KMS-11 (cell line): ENCODE measurements at regions not wholly inside any gene's neighbourhood (a gene's known extent, or its start where the extent isn't known, plus 50 kb on each side); places are given as distances from the start of the nearest gene placed in this dataset.
"Not testable (repeated sequence)": the region's sequence is repeated elsewhere in the genome, so short reads cannot be mapped to it uniquely, and the experiment has no call there.

Source experiments
- H2AFZ ChIP-seq: fragments of 200-600 bp; sonication (generic); 2 replicates; pipeline ENCODE4 v1.6.1; 2016; ENCODE audit warnings: antibody characterized with exemption, mixed run types, low read depth
- H3K27ac ChIP-seq: fragments of 200-600 bp; sonication (generic); 2 replicates; pipeline ENCODE4 v1.6.1; 2016; ENCODE audit warnings: mild to moderate bottlenecking, mixed run types
- H3K27me3 ChIP-seq: fragments of 200-600 bp; sonication (generic); 2 replicates; pipeline ENCODE4 v1.6.1; 2017; ENCODE audit warnings: mild to moderate bottlenecking, low read depth, mixed run types, moderate library complexity; ENCODE audit not compliant: insufficient read depth
- H3K36me3 ChIP-seq: fragments of 200-600 bp; sonication (generic); 2 replicates; pipeline ENCODE4 v1.6.1; 2017; ENCODE audit warnings: mild to moderate bottlenecking, mixed run types; ENCODE audit not compliant: insufficient read depth
- H3K4me1 ChIP-seq: fragments of 200-600 bp; sonication (generic); 2 replicates; pipeline ENCODE4 v1.6.1; 2016; ENCODE audit warnings: mild to moderate bottlenecking, low read depth, mixed run types; ENCODE audit not compliant: poor library complexity, severe bottlenecking
- H3K4me2 ChIP-seq: fragments of 200-600 bp; sonication (generic); 2 replicates; pipeline ENCODE4 v1.7.0; 2016; ENCODE audit warnings: mild to moderate bottlenecking, mixed run types
- H3K4me3 ChIP-seq: fragments of 200-600 bp; sonication (generic); IDR thresholded peaks from 2 replicates; pipeline ENCODE4 v1.6.1; 2017; ENCODE audit warnings: low read depth, low read length, mixed read lengths; ENCODE audit not compliant: insufficient read depth
- H3K79me2 ChIP-seq: fragments of 200-600 bp; sonication (generic); 2 replicates; pipeline ENCODE4 v1.6.1; 2016; ENCODE audit warnings: low read depth, mixed run types; ENCODE audit not compliant: insufficient read depth
- H3K9ac ChIP-seq: fragments of 200-600 bp; sonication (generic); 2 replicates; pipeline ENCODE4 v1.6.1; 2016; ENCODE audit warnings: mild to moderate bottlenecking, mixed run types
- H4K20me1 ChIP-seq: fragments of 200-600 bp; sonication (generic); 2 replicates; pipeline ENCODE4 v1.6.1; 2016; ENCODE audit warnings: mild to moderate bottlenecking, mixed run types; ENCODE audit not compliant: insufficient read depth
- TF ChIP-seq, protein P1 (sequence below): fragments of 200-600 bp; sonication (generic); conservative IDR thresholded peaks from 2 replicates; pipeline ENCODE4 v1.6.1; 2017; ENCODE audit warnings: low read depth, mild to moderate bottlenecking, antibody characterized with exemption, low read length, moderate library complexity, mixed read lengths

DNA sequence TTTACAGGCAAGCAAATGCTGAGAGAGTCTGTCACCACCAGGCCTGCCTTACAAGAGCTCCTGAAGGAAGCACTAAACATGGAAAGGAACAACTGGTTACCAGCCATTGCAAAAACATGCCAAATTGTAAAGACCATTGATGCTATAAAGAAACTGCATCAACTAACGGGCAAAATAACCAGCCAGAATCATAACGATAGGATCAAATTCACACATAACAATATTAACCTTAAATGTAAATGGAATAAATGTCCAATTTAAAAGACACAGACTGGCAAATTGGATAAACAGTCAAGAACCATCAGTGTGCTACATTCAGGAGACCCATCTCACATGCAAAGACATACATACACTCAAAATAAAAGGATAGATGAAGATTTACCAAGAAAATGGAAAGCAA is 170.7 kb downstream of the CRPPA start:
- H3K4me2 ChIP-seq, H2AFZ ChIP-seq, H3K4me3 ChIP-seq, H3K9ac ChIP-seq, H3K36me3 ChIP-seq, H4K20me1 ChIP-seq, H3K27me3 ChIP-seq, H3K79me2 ChIP-seq, H3K27ac ChIP-seq, H3K4me1 ChIP-seq: not testable (repeated sequence)

DNA sequence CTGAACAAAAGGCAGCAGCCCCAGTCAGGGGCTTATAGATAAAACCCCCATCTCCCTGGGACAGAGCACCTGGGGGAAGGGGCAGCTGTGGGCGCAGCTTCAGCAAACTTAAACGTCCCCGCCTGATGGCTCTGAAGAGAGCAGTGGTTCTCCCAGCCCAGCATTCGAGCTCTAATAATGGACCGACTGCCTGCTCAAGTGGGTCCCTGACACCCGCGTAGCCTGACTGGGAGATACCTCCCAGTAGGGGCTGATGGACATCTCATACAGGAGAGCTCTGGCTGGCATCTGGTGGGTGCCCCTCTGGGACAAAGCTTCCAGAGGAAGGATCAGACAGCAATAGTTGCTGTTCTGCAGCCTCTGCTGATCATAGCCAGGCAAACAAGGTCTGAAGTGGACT is 172.1 kb downstream of the CRPPA start:
- H3K9ac ChIP-seq, H3K4me3 ChIP-seq, H3K27ac ChIP-seq, H3K36me3 ChIP-seq, H2AFZ ChIP-seq, H3K27me3 ChIP-seq, H3K4me1 ChIP-seq, H4K20me1 ChIP-seq, H3K4me2 ChIP-seq, H3K79me2 ChIP-seq: not testable (repeated sequence)

DNA sequence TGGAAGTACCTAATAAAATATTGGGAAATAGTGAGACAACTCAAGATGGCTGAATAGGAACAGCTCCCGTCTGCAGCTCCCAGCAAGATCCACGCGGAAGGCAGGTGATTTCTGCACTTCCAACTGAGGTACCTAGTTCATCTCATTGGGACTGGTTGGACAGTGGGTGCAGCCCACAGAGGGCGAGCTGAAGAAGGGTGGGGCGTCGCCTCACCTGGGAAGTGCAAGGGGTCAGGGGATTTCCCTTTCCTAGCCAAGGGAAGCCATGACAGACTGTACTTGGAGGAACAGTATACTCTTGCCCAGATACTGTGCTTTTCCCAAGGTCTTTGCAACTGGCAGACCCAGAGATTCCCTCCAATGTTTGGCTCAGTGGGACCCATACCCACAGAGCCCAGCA is 172.8 kb downstream of the CRPPA start:
- H3K4me3 ChIP-seq, H4K20me1 ChIP-seq, H3K4me2 ChIP-seq, H3K36me3 ChIP-seq, H2AFZ ChIP-seq, H3K27ac ChIP-seq, H3K9ac ChIP-seq, H3K27me3 ChIP-seq, H3K79me2 ChIP-seq, H3K4me1 ChIP-seq: not testable (repeated sequence)

DNA sequence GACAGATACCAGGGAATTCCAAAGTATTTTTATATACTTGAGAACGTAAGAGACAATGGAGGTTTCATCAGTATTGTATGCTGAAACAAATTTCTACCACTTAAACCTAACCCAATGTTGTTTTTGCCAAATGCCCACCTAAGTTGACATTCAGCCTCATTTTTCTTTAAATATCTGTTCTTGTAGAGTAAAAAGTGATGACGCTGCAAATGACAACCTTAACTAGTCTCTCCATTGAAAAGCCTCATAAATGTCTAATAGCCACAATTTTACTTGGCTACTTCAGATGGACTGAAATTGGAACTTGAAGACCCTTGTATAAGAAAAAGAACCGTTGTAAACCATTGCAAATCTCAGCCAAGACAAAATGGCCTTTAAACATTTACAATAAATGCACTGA is 176.9 kb downstream of the CRPPA start:
- Histone ChIP-seq H3K27me3 (no peaks in the 10 kb centered on the region), H3K4me2 (no peak overlapping the region), H3K4me1 (no peaks in the 10 kb centered on the region), H3K79me2 (no peaks in the 10 kb centered on the region), H3K4me3 (no peak overlapping the region), H3K36me3 (no peaks in the 10 kb centered on the region), H3K9ac (no peak overlapping the region), H4K20me1 (no peaks in the 10 kb centered on the region), H3K27ac (no peak overlapping the region), H2AFZ (no peak overlapping the region)
- TF ChIP-seq, protein P1, sequence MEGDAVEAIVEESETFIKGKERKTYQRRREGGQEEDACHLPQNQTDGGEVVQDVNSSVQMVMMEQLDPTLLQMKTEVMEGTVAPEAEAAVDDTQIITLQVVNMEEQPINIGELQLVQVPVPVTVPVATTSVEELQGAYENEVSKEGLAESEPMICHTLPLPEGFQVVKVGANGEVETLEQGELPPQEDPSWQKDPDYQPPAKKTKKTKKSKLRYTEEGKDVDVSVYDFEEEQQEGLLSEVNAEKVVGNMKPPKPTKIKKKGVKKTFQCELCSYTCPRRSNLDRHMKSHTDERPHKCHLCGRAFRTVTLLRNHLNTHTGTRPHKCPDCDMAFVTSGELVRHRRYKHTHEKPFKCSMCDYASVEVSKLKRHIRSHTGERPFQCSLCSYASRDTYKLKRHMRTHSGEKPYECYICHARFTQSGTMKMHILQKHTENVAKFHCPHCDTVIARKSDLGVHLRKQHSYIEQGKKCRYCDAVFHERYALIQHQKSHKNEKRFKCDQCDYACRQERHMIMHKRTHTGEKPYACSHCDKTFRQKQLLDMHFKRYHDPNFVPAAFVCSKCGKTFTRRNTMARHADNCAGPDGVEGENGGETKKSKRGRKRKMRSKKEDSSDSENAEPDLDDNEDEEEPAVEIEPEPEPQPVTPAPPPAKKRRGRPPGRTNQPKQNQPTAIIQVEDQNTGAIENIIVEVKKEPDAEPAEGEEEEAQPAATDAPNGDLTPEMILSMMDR, result no peak

DNA sequence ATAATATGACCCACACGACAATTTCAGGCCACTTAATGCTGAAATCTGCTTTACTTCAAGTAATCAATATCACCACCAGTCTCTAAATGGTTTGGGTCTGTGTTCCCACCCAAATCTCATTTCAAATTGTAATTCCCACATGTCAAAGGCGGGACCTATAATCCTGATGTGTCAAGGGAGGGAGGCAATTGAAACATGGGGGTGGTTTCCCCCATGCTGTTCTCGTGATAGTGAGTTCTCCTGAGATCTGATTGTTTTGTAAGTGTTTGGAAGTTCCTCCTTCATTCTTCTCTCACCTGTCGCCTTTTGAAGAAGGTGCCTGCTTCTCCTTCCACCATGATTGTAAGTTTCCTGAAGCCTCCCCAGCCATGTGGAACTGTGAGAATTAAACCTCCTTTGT is 178.4 kb downstream of the CRPPA start:
- Histone ChIP-seq H3K4me1 (no peaks in the 10 kb centered on the region), H4K20me1 (no peaks in the 10 kb centered on the region), H3K9ac (no peak overlapping the region), H3K79me2 (no peaks in the 10 kb centered on the region), H3K4me2 (no peak overlapping the region), H3K36me3 (no peaks in the 10 kb centered on the region), H3K27me3 (no peaks in the 10 kb centered on the region), H3K4me3 (no peak overlapping the region), H3K27ac (no peak overlapping the region), H2AFZ (no peak overlapping the region)
- TF ChIP-seq, protein P1, result no peak

DNA sequence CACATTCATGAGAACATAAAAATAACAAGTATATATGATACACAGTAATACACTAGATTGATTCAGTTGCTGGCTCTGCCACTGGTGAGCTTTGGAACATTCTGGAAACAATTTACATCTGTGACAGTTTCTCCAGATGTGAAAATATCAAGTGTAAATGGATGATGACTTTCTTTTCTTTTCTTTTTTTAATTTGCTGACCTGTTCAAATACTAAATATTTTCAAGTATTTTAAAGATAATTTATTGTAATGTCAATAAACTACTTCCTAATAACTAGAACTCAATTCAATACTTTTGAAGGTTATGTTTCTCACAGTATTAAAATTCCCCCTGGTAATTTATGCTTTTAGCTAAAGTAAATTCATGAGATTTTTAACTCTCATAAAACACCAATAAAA is 180.3 kb downstream of the CRPPA start:
- no peaks in the 10 kb centered on the region for H3K36me3 ChIP-seq
- no peak overlapping the region for H3K4me2 ChIP-seq
- H3K79me2 ChIP-seq, result no peaks in the 10 kb centered on the region
- no peaks in the 10 kb centered on the region for H3K27me3 ChIP-seq
- no peak overlapping the region for H3K9ac ChIP-seq
- TF ChIP-seq, protein P1, result no peak
- no peak overlapping the region for H2AFZ ChIP-seq
- no peaks in the 10 kb centered on the region for H3K4me1 ChIP-seq
- H4K20me1 ChIP-seq, result no peaks in the 10 kb centered on the region
- no peak overlapping the region for H3K27ac ChIP-seq
- H3K4me3 ChIP-seq, result no peak overlapping the region
